Osteocyte (in vitro differentiated cells): ENCODE measurements at regions not wholly inside any gene's neighbourhood (a gene's known extent, or its start where the extent isn't known, plus 50 kb on each side); places are given as distances from the start of the nearest gene placed in this dataset.
"Not testable (repeated sequence)": the region's sequence is repeated elsewhere in the genome, so short reads cannot be mapped to it uniquely, and the experiment has no call there.

ENCODE experiments used
- DNase-seq: peaks from one replicate; pipeline ENCODE4 v3.0.0; 2021; ENCODE audit warnings: mixed read lengths; ENCODE audit not compliant: unreplicated experiment; ENCODE audit errors: extremely low spot score
- H3K27ac Mint-ChIP-seq: one replicate; pipeline ENCODE4 v1.8.0; 2021; ENCODE audit warnings: mild to moderate bottlenecking, mixed read lengths; ENCODE audit not compliant: unreplicated experiment
- H3K27me3 Mint-ChIP-seq: one replicate; pipeline ENCODE4 v1.8.0; 2021; ENCODE audit warnings: mixed read lengths; ENCODE audit not compliant: unreplicated experiment
- H3K36me3 Mint-ChIP-seq: one replicate; pipeline ENCODE4 v1.8.0; 2021; ENCODE audit warnings: mixed read lengths; ENCODE audit not compliant: unreplicated experiment
- H3K4me1 Mint-ChIP-seq: one replicate; pipeline ENCODE4 v1.8.0; 2021; ENCODE audit warnings: mixed read lengths; ENCODE audit not compliant: unreplicated experiment
- H3K4me3 Mint-ChIP-seq: one replicate; pipeline ENCODE4 v1.8.0; 2021; ENCODE audit warnings: mild to moderate bottlenecking, moderate library complexity, mixed read lengths; ENCODE audit not compliant: unreplicated experiment
- H3K9me3 Mint-ChIP-seq: one replicate; pipeline ENCODE4 v1.8.0; 2021; ENCODE audit warnings: mixed read lengths; ENCODE audit not compliant: unreplicated experiment
- TF ChIP-seq, protein P1 (sequence below): fragments of 200-600 bp; sonication (generic); IDR thresholded peaks from 2 replicates; pipeline ENCODE4 v1.5.0; 2021; ENCODE audit warnings: antibody characterized with exemption, mild to moderate bottlenecking, moderate library complexity

DNA sequence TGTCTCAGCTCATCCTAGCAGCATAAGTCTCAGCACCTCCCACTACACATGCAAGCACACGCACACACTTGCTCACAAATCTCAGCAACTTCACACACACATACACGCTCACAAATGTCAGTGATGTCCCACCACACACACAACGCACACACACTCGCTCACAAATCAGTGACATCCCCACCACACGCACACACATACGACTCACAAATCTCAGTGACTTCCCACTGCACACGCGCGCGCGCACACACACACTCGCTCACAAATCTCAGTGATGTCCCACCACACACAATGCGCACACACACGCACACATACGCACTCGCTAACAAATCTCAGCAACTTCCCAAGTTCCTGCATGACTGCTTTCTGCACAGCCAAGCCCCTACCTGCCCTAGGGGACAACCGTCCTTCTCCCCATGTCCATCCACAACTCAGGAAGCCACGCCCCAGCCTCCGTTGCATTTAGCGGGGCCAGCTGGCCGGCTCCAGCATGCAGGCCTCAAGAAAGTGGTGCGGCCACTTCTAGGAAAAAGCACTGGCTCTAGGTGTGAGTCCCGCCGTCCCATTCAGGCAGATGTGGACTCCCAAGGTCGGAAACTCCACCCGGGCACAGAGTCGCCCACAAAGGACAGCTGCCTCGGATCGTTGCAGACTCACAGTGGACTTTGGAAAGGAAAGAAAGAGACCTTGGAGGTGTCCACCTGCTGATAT, 180.1 kb upstream of the SALL3 start:
- no peak overlapping the region for H3K4me3 Mint-ChIP-seq
- H3K27ac Mint-ChIP-seq, result no peak overlapping the region
- H3K9me3 Mint-ChIP-seq, result peaks cover 23% of the 10 kb centered on the region
- TF ChIP-seq, protein P1, sequence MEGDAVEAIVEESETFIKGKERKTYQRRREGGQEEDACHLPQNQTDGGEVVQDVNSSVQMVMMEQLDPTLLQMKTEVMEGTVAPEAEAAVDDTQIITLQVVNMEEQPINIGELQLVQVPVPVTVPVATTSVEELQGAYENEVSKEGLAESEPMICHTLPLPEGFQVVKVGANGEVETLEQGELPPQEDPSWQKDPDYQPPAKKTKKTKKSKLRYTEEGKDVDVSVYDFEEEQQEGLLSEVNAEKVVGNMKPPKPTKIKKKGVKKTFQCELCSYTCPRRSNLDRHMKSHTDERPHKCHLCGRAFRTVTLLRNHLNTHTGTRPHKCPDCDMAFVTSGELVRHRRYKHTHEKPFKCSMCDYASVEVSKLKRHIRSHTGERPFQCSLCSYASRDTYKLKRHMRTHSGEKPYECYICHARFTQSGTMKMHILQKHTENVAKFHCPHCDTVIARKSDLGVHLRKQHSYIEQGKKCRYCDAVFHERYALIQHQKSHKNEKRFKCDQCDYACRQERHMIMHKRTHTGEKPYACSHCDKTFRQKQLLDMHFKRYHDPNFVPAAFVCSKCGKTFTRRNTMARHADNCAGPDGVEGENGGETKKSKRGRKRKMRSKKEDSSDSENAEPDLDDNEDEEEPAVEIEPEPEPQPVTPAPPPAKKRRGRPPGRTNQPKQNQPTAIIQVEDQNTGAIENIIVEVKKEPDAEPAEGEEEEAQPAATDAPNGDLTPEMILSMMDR, result no peak
- DNase-seq, result no peak
- H3K36me3 Mint-ChIP-seq, result no peaks in the 10 kb centered on the region
- no peaks in the 10 kb centered on the region for H3K4me1 Mint-ChIP-seq
- H3K27me3 Mint-ChIP-seq, result no peaks in the 10 kb centered on the region

DNA sequence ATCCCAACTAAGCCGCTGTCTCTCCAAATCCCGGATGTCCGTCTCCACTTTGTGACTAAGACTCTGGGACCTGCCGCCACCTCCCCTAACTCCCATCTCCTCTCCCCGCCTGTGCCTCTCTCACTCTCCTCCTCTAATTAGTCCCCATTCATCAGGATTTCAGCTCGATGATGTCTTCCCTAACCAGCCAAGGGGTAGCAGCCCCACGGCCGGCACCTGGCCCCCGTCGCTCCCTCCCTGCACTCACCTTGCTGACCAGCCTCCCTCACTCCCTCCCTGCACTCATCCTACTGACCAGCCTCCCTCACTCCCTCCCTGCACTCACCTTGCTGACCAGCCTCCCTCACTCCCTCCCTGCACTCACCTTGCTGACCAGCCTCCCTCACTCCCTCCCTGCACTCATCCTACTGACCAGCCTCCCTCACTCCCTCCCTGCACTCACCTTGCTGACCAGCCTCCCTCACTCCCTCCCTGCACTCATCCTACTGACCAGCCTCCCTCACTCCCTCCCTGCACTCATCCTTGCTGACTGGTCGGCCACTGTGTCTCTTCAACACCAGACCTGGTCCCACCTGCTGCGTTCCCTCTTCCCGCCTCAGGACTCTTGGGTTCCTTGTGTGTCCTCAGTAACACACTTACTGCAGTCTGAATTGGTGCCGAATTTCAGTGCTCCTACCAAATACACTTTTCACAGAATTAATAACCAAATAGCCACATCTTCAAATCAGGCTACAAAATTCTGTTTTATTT, 179.3 kb upstream of the SALL3 start:
- not testable (repeated sequence) for H3K36me3 Mint-ChIP-seq, H3K27me3 Mint-ChIP-seq
- H3K9me3 Mint-ChIP-seq, result peaks cover 18% of the 10 kb centered on the region

DNA sequence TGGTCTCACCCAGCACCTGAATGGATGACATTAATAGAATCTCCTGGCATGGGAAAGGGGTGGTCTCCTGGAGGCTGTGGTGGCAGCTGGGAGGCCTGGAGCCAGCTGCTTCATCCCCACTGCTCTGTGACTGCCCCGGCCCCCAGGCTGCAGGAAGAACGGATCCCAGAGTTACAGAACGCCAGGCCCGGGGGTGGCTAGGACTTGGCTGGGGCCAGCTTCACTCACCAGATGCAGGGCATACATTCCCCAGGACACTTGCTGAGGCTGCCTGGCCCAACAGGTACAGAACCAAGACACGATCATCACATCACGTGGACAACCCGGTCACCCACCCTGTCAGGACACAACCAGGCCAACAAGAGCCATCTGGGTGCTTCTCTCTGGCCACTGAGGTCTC, 178.6 kb upstream of the SALL3 start:
- Mint-ChIP-seq H3K27ac (no peak overlapping the region), H3K27me3 (no peaks in the 10 kb centered on the region), H3K4me3 (no peak overlapping the region), H3K4me1 (no peaks in the 10 kb centered on the region), H3K36me3 (no peaks in the 10 kb centered on the region), H3K9me3 (peaks cover 11% of the 10 kb centered on the region)
- no peak for DNase-seq
- TF ChIP-seq, protein P1, result no peak

More for the DNA sequence above, 179.3 kb upstream of the SALL3 start:
- DNase-seq, H3K4me3 Mint-ChIP-seq, H3K27ac Mint-ChIP-seq, H3K4me1 Mint-ChIP-seq: not testable (repeated sequence)

DNA sequence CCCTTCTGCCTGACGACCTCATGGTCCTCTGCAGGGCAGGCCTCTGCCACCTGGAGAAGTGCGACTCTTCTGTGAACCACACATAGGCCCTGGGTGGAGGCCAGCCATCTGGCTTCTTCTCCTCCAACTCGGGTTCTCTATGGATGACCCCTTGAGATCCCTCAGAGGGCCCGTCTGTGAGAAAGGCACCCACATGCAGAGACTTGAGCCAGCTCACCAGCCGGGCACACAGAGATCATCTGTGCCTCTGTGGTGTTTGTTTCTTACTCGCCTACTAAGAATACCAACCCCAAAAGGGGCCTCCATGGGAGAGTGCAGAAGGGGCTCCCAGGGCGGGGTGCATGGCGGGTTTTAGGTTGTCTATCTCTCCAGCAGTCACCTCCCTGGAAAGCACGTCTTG, 176.5 kb upstream of the SALL3 start:
- H3K36me3 Mint-ChIP-seq, result no peaks in the 10 kb centered on the region
- no peak overlapping the region for H3K4me3 Mint-ChIP-seq
- no peak overlapping the region for H3K27ac Mint-ChIP-seq
- H3K27me3 Mint-ChIP-seq, result no peaks in the 10 kb centered on the region
- H3K9me3 Mint-ChIP-seq, result peaks cover 6% of the 10 kb centered on the region
- no peak for DNase-seq
- TF ChIP-seq, protein P1, result no peak
- no peaks in the 10 kb centered on the region for H3K4me1 Mint-ChIP-seq

DNA sequence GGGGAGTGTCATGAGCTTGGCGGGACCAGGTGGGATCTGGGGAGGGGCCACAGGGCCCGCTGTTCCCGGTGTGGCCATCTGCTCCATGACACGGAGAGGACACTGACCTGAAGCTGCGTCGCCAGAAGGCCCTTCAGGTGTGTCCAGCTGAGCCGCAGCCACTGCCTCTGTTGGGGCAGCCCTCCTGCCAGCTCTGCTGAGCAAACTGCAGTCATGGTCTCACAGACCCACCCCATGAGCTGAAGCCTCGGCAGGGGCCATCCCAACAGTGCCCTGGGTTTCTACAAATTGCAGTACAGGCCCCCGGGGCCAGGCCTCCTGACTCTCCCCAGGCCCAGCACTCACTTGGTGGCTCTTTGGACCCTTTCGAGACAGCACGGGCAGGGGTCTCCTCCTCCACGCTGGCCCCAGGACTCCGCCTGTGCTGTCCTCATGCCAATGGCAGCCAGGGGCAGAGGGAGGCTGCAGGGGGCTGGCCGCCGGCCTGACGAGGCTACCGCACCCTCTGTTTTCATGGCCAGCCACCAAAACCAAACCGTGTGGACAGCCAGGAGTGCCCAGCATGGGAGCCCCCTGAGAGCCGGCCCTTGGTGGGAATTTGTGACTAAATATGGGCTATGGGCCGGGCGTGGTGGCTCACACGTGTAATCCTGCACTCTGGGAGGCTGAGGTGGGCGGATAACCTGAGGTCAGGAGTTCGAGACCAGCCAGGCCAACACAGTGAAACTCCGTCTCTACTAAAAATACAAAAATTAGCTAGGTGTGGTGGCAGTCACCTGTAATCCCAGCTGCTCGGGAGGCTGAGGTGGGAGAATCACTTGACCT, 175.2 kb upstream of the SALL3 start:
- Mint-ChIP-seq H3K4me1 (no peaks in the 10 kb centered on the region), H3K36me3 (no peaks in the 10 kb centered on the region), H3K9me3 (peaks cover 6% of the 10 kb centered on the region), H3K27ac (no peak overlapping the region), H3K4me3 (no peak overlapping the region), H3K27me3 (no peaks in the 10 kb centered on the region)
- no peak for DNase-seq
- TF ChIP-seq, protein P1, result no peak
